ENCODE measurements at regions not wholly inside any gene's neighbourhood (a gene's known extent, or its start where the extent isn't known, plus 50 kb on each side); places are given as distances from the start of the nearest gene placed in this dataset.

GRCh38 chr9:86408121-86408520 is 53.9 kb upstream of the TUT7 start:
- TF ChIP-seq, protein P1, sequence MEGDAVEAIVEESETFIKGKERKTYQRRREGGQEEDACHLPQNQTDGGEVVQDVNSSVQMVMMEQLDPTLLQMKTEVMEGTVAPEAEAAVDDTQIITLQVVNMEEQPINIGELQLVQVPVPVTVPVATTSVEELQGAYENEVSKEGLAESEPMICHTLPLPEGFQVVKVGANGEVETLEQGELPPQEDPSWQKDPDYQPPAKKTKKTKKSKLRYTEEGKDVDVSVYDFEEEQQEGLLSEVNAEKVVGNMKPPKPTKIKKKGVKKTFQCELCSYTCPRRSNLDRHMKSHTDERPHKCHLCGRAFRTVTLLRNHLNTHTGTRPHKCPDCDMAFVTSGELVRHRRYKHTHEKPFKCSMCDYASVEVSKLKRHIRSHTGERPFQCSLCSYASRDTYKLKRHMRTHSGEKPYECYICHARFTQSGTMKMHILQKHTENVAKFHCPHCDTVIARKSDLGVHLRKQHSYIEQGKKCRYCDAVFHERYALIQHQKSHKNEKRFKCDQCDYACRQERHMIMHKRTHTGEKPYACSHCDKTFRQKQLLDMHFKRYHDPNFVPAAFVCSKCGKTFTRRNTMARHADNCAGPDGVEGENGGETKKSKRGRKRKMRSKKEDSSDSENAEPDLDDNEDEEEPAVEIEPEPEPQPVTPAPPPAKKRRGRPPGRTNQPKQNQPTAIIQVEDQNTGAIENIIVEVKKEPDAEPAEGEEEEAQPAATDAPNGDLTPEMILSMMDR (IDR thresholded peaks at IDR 0.05; ENCODE audit: insufficient read depth, low read depth, low read length), result no peak
- TF ChIP-seq EZH2 (IDR thresholded peaks at IDR 0.05; ENCODE audit: insufficient read depth, low read length), result no peak

Measured in astrocyte (in vitro differentiated cells and primary cell).